CD4-positive, CD25-positive, alpha-beta regulatory T cell (primary cell): ENCODE measurements at regions not wholly inside any gene's neighbourhood (a gene's known extent, or its start where the extent isn't known, plus 50 kb on each side); places are given as distances from the start of the nearest gene placed in this dataset.
A peak's percentile ranks its signal among the peaks of the same experiment; 100 is the strongest.

Experiments
- ATAC-seq, 2 donors: fragments of 150-1000 bp; cut with Tn5 transposase; one replicate each; pipeline ENCODE4 v1.10.0; 2021; ENCODE audit warnings: low read depth in 2 of 2, moderate number of reproducible peaks in 2 of 2, moderate library complexity in 1 of 2
- DNase-seq, 3 donors: peaks; one replicate each; pipeline versions ENCODE4 v3.0.0 to v3.0.0-alpha.2; 2012 to 2022; ENCODE audit warnings: mixed read lengths in 1 of 3
- H3K27ac ChIP-seq: one replicate; pipeline ENCODE4 v1.7.0; 2013; ENCODE audit warnings: mild to moderate bottlenecking, low read length; ENCODE audit not compliant: insufficient read depth, poor library complexity, severe bottlenecking
- H3K27me3 ChIP-seq: one replicate; pipeline ENCODE4 v1.7.0; 2013; ENCODE audit warnings: low read length; ENCODE audit not compliant: control insufficient read depth, insufficient read depth
- H3K36me3 ChIP-seq: one replicate; pipeline ENCODE4 v1.7.0; 2013; ENCODE audit warnings: mild to moderate bottlenecking, low read length, moderate library complexity; ENCODE audit not compliant: control insufficient read depth, insufficient read depth
- H3K4me1 ChIP-seq: 2 replicates; pipeline ENCODE4 v1.7.0; 2013; ENCODE audit warnings: mild to moderate bottlenecking, low read length; ENCODE audit not compliant: insufficient read depth, control insufficient read depth, poor library complexity, severe bottlenecking
- H3K4me3 ChIP-seq: one replicate; pipeline ENCODE4 v1.7.0; 2013; ENCODE audit warnings: low read depth, mild to moderate bottlenecking, low read length, moderate library complexity
- H3K9me3 ChIP-seq, 2 experiments: 1 replicate in 1 of 2; 2 replicates in 1 of 2; pipeline ENCODE4 v1.7.0; 2013; ENCODE audit warnings: low read length in 2 of 2, mild to moderate bottlenecking in 1 of 2, moderate library complexity in 1 of 2; ENCODE audit not compliant: control insufficient read depth in 2 of 2
- H3K27ac Mint-ChIP-seq, 3 donors: one replicate each; pipeline ENCODE4 v1.8.0; 2020 to 2022; ENCODE audit warnings: mild to moderate bottlenecking in 3 of 3, mixed read lengths in 3 of 3, moderate library complexity in 2 of 3
- H3K27me3 Mint-ChIP-seq: one replicate; pipeline ENCODE4 v1.8.0; 2022; ENCODE audit warnings: mild to moderate bottlenecking, mixed read lengths
- H3K36me3 Mint-ChIP-seq: one replicate; pipeline ENCODE4 v1.8.0; 2020; ENCODE audit warnings: mixed read lengths
- H3K4me1 Mint-ChIP-seq, 4 donors: one replicate each; pipeline ENCODE4 v1.8.0; 2020 to 2022; ENCODE audit warnings: mixed read lengths in 4 of 4, mild to moderate bottlenecking in 1 of 4
- H3K4me3 Mint-ChIP-seq, 4 donors: one replicate each; pipeline ENCODE4 v1.8.0; 2020 to 2022; ENCODE audit warnings: mild to moderate bottlenecking in 4 of 4, mixed read lengths in 4 of 4, moderate library complexity in 3 of 4
- H3K9me3 Mint-ChIP-seq, 7 donors: one replicate each; pipeline ENCODE4 v1.8.0; 2020 to 2022; ENCODE audit warnings: mixed read lengths in 7 of 7, mild to moderate bottlenecking in 3 of 7, moderate library complexity in 2 of 7

- Histone ChIP-seq H3K27ac (no peak overlapping the region), H3K36me3 (no peaks in the 10 kb centered on the region), H3K4me3 (no peak overlapping the region), H3K27me3 (peaks cover 7% of the 10 kb centered on the region), H3K9me3 (peaks cover 0 to 2% of the 10 kb centered on the region in 2 experiments), H3K4me1 (no peaks in the 10 kb centered on the region)
- Mint-ChIP-seq H3K36me3 (no peaks in the 10 kb centered on the region), H3K27me3 (peaks cover 26% of the 10 kb centered on the region), H3K27ac (no peak overlapping the region), H3K4me1 (no peaks in the 10 kb centered on the region), H3K4me3 (no peak overlapping the region), H3K9me3 (peaks cover 0 to 4% (median 1%) of the 10 kb centered on the region in 7 donors)
- no peak for DNase-seq
- ATAC-seq, result no peak
These were observed 146.0 kb downstream of the IL20RB start for GRCh38 chr3:137103739-137104138.

- no peak for ATAC-seq
These were observed 147.6 kb downstream of the IL20RB start for GRCh38 chr3:137105277-137105977.

GRCh38 chr3:137106612-137107240 lies 148.9 kb downstream of the IL20RB start:
- ATAC-seq, result no peak

More at GRCh38 chr3:137105277-137105977, 147.6 kb downstream of the IL20RB start:
- Mint-ChIP-seq H3K4me3 (no peak overlapping the region), H3K4me1 (no peaks in the 10 kb centered on the region), H3K9me3 (peaks cover 0 to 1% (median 0%) of the 10 kb centered on the region in 7 donors), H3K27ac (no peak overlapping the region), H3K27me3 (peaks cover 17% of the 10 kb centered on the region), H3K36me3 (no peaks in the 10 kb centered on the region)
- Histone ChIP-seq H3K4me1 (no peaks in the 10 kb centered on the region), H3K9me3 (peaks cover 0 to 2% of the 10 kb centered on the region in 2 experiments), H3K27me3 (peaks cover 6% of the 10 kb centered on the region), H3K27ac (no peak overlapping the region), H3K36me3 (no peaks in the 10 kb centered on the region), H3K4me3 (no peak overlapping the region)
- peak in 2 of 3 donors; percentile 30 to 59 for DNase-seq

GRCh38 chr3:137108699-137109440 lies 151.1 kb downstream of the IL20RB start:
- Histone ChIP-seq H3K27ac (no peak overlapping the region), H3K27me3 (peaks cover 6% of the 10 kb centered on the region), H3K4me3 (no peak overlapping the region), H3K4me1 (no peaks in the 10 kb centered on the region), H3K9me3 (no peaks in the 10 kb centered on the region), H3K36me3 (no peaks in the 10 kb centered on the region)
- Mint-ChIP-seq H3K4me1 (no peaks in the 10 kb centered on the region), H3K4me3 (no peak overlapping the region), H3K36me3 (no peaks in the 10 kb centered on the region), H3K9me3 (peaks cover 0 to 1% (median 0%) of the 10 kb centered on the region in 7 donors), H3K27me3 (peaks cover 7% of the 10 kb centered on the region), H3K27ac (no peak overlapping the region)
- ATAC-seq (no peak), DNase-seq (no peak)

More at GRCh38 chr3:137106612-137107240, 148.9 kb downstream of the IL20RB start:
- H3K9me3 ChIP-seq, result no peaks in the 10 kb centered on the region
- H3K4me1 ChIP-seq, result no peaks in the 10 kb centered on the region
- no peak overlapping the region for H3K27ac Mint-ChIP-seq
- H3K27me3 Mint-ChIP-seq, result peaks cover 14% of the 10 kb centered on the region
- peaks cover 6% of the 10 kb centered on the region for H3K27me3 ChIP-seq
- peaks cover 0 to 1% (median 0%) of the 10 kb centered on the region in 7 donors for H3K9me3 Mint-ChIP-seq
- no peaks in the 10 kb centered on the region for H3K4me1 Mint-ChIP-seq
- H3K4me3 ChIP-seq, result no peak overlapping the region
- no peak overlapping the region for H3K4me3 Mint-ChIP-seq
- H3K36me3 Mint-ChIP-seq, result no peaks in the 10 kb centered on the region
- no peak overlapping the region for H3K27ac ChIP-seq
- no peak for DNase-seq
- no peaks in the 10 kb centered on the region for H3K36me3 ChIP-seq

- H3K36me3 Mint-ChIP-seq, result no peaks in the 10 kb centered on the region
- H3K9me3 ChIP-seq, result no peaks in the 10 kb centered on the region
- no peak overlapping the region for H3K4me3 Mint-ChIP-seq
- peaks cover 7% of the 10 kb centered on the region for H3K27me3 Mint-ChIP-seq
- peaks cover 0 to 1% (median 0%) of the 10 kb centered on the region in 7 donors for H3K9me3 Mint-ChIP-seq
- H3K36me3 ChIP-seq, result no peaks in the 10 kb centered on the region
- no peak overlapping the region for H3K4me3 ChIP-seq
- no peaks in the 10 kb centered on the region for H3K4me1 ChIP-seq
- peak in 1 of 3 donors; percentile 16 for DNase-seq
- H3K4me1 Mint-ChIP-seq, result no peaks in the 10 kb centered on the region
- no peak overlapping the region for H3K27ac ChIP-seq
- peaks cover 6% of the 10 kb centered on the region for H3K27me3 ChIP-seq
- no peak for ATAC-seq
- no peak overlapping the region for H3K27ac Mint-ChIP-seq
These were observed 152.7 kb downstream of the IL20RB start for GRCh38 chr3:137110392-137110996.

GRCh38 chr3:137111497-137111896 lies 153.7 kb downstream of the IL20RB start:
- Mint-ChIP-seq H3K27me3 (peaks cover 7% of the 10 kb centered on the region), H3K4me1 (no peaks in the 10 kb centered on the region), H3K36me3 (no peaks in the 10 kb centered on the region), H3K27ac (no peak overlapping the region), H3K4me3 (no peak overlapping the region), H3K9me3 (peaks cover 0 to 1% (median 0%) of the 10 kb centered on the region in 7 donors)
- DNase-seq (no peak), ATAC-seq (no peak)
- H3K9me3 ChIP-seq, result no peaks in the 10 kb centered on the region
- peaks cover 6% of the 10 kb centered on the region for H3K27me3 ChIP-seq
- no peaks in the 10 kb centered on the region for H3K36me3 ChIP-seq
- H3K4me1 ChIP-seq, result no peaks in the 10 kb centered on the region
- H3K27ac ChIP-seq, result no peak overlapping the region
- H3K4me3 ChIP-seq, result no peak overlapping the region

- Histone ChIP-seq H3K4me3 (no peak overlapping the region), H3K9me3 (no peaks in the 10 kb centered on the region), H3K36me3 (no peaks in the 10 kb centered on the region), H3K4me1 (no peaks in the 10 kb centered on the region), H3K27me3 (no peaks in the 10 kb centered on the region), H3K27ac (no peak overlapping the region)
- Mint-ChIP-seq H3K36me3 (no peaks in the 10 kb centered on the region), H3K4me3 (no peak overlapping the region), H3K4me1 (peaks cover 0 to 8% (median 0%) of the 10 kb centered on the region in 4 donors), H3K9me3 (peaks cover 0 to 2% (median 0%) of the 10 kb centered on the region in 7 donors), H3K27ac (no peak overlapping the region), H3K27me3 (peaks cover 16% of the 10 kb centered on the region)
- DNase-seq (no peak), ATAC-seq (no peak)
These were observed 158.8 kb downstream of the IL20RB start for GRCh38 chr3:137116619-137117018.
